Cardiac septum (tissue), 1 donor: ENCODE measurements at regions not wholly inside any gene's neighbourhood (a gene's known extent, or its start where the extent isn't known, plus 50 kb on each side); places are given as distances from the start of the nearest gene placed in this dataset.

Experiments used
- DNase-seq: peaks from one replicate; pipeline ENCODE4 v3.0.0-alpha.2; 2020; ENCODE audit warnings: low spot score
- intact Hi-C: fragments of 100-400 bp; cut with DNase I; formaldehyde crosslinking; loops from one replicate; pipeline ENCODE4 v1.14.0; 2022
- donor health status: DM: no; HTN: no; CAD: no.

DNA sequence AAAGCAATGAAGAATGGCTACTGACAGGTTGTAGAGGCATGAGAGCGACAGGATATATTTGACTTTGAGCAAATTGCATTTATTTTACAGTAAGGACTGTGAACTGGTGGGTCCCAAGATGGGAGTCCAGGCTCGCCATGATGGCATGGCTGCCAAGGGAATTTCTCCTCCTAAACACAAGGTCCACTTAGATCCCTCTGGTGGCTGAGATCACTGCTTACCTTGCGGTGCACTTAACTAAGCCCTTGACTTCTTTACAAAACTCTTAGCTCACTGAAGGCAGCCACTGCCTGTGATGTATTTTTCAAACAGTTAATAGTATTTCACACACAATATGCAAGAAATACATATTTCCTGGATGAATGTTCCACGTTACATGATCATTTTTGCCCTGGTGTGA lies 50.3 kb upstream of the SORBS2 start:
- intact Hi-C loops, result no loop called here
- DNase-seq, result no peak

DNA sequence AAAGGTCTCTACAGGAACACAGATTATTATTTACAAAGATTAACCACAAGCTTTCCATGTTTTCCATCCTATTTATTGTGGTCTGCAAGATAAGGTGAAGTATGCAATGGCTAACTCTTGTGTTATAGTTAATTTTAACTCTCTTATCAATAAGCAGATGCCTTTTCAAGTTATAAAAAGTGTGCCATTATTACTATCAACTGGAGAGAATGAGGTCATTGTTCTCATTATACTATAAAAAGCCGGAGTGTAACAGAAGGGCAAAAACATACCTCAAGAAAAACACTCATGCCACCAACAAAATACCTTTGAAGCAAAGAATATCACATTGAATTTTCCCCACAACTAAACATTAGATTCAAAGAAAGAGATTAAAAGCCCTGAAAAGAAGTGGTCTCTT lies 52.0 kb upstream of the SORBS2 start:
- intact Hi-C loops, result loop anchor here (1.0 kb wide), 1 partner anchor 16 kb away; no protein-coding TSS in a partner anchor
- no peak for DNase-seq

- intact Hi-C loops, result loop anchor here (5.0 kb wide), 1 partner anchor 49 kb away; no protein-coding TSS in a partner anchor
- DNase-seq, result no peak
These were observed 53.9 kb upstream of the SORBS2 start for GRCh38 chr4:185865901-185866328.

- intact Hi-C loops, result loop anchor here (5.0 kb wide), 1 partner anchor 50 kb away; no protein-coding TSS in a partner anchor
- DNase-seq, result no peak
These were observed 55.8 kb upstream of the SORBS2 start for GRCh38 chr4:185867770-185868169.

GRCh38 chr4:185868983-185869382 lies 57.0 kb upstream of the SORBS2 start:
- intact Hi-C loops, result loop anchor here (5.0 kb wide), 1 partner anchor 52 kb away; no protein-coding TSS in a partner anchor
- no peak for DNase-seq

DNA sequence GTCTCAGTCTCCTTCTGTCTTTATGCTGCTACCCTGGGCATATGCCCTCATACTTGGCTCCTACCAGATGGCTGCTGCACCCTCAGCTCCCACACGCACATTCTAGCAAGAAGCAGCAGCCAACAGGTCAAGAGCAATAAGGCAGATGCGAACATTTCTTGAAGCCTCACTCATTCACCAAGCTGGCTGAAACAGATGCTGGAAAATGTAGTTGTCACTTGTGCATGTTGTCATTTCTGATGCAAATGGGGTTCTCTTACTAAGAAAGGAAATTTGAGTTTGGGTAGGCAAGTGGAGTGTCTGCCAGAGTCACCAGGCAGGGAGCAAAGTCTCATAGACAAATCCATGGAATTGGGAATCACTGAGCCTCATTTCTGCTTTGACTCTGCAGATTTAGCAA lies 57.4 kb upstream of the SORBS2 start:
- intact Hi-C loops, result loop anchor here (5.0 kb wide), 1 partner anchor 52 kb away; no protein-coding TSS in a partner anchor
- no peak for DNase-seq

GRCh38 chr4:185870366-185870765 lies 58.4 kb upstream of the SORBS2 start:
- no peak for DNase-seq
- intact Hi-C loops, result no loop called here

DNA sequence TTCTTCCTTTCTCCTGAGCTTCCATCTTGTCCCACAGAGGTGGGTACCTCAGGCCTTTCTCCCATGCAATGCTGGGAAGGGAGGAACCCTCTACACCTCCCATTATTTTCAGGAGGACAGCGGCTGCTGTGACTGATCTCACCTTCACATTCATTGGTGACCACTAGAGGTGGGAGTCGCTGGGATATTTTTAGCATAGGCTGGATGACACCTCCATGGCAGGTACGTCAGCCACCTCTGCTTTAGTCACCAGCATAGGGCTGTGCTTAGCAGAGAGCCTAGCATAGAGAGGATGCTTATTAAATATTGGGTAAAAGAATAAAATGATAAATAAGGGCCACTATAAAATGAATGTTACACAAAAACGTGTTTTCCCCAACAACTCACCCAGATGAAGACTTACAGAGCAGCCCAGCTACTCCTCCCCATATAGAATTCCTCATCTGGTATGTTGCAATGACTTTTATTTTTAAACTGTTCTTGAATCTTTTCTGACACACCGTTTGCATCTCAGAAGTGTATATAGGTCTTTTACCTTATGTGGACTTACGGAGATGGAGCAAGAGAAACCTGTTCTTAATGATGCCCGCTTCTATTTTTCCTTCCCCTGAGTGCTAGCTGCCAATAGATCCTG lies 60.9 kb upstream of the SORBS2 start:
- no peak for DNase-seq
- intact Hi-C loops, result no loop called here

DNA sequence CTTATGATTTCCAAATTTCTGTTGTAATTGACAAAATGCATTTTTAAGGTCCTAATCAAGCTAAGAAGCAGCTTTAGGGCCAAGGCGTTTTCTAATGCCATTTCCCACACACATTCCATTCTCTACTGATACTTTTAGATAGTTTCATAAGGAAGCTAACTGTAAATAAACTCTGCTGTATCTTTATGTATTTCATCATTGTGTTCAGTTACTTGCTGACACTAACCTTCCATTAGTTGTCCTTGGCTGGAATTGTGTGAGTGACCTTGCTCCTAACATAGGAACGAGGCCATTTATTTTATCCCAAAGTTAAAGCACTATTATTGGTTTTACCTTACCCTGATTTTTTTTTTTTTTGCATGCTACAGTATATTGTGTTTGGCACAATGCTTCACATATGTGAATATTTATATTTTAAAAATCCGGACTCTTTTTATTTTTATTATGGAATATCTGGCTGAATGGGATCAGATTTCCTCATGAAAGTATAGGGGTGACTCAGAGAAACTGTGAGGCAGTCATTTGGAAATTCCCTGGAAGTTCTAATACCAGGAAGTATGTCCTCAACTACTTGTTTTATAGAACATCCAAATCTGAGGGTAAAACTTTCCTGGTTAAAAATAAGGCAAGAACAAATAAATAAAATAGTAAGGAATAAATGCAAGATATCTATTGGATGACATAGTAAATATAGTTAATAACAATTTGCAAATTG lies 62.7 kb upstream of the SORBS2 start:
- DNase-seq, result no peak
- intact Hi-C loops, result no loop called here

DNA sequence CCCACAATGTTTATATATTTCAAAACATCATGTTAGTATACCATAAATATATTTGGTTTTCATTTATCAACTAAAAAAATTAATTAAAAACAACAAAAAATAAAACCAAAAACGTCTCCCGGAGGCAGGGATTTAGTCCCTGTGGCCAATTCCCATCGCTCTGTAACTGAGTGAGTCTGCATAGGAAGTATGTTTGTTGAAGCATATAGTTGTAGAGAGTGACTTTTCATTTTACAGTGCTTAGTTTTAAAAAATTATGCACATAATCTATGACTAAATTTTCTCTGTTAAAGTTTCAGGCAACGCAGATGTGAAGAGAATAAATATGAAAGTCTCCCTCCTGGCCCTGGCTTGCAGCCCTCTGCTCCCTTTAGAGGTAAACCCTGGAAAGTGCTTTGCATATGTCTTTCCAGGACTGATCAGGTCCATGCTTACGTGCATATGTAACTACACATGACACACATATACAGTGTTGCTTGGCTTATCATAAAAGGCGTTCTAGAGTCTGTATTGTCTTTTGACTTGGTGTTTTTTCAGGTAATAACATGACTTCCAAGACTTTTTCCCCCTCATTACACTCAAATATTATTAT lies 63.4 kb upstream of the SORBS2 start:
- no peak for DNase-seq
- intact Hi-C loops, result no loop called here

DNA sequence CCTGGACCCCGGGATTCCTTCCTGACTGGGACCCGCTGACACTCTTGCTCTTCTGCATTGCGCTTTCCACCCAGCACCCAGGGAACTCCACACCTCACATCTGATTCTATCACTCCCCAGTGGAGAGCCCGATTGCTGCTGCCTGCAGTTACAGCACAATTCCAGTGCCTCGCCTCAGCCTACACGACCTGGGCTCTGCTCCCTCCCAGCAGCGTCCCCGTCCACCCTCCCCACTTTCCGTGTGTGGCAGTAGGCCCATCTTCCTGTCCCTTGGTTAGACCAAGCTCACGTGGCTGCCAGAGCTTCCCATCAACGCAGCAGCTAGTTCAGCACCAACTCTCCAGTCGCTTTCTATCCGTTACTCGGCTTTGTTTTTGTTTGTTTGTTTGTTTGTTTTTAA lies 66.6 kb upstream of the SORBS2 start:
- intact Hi-C loops, result no loop called here
- DNase-seq, result no peak

- intact Hi-C loops, result no loop called here
- no peak for DNase-seq
These were observed 67.8 kb upstream of the SORBS2 start for GRCh38 chr4:185879666-185880312.

DNA sequence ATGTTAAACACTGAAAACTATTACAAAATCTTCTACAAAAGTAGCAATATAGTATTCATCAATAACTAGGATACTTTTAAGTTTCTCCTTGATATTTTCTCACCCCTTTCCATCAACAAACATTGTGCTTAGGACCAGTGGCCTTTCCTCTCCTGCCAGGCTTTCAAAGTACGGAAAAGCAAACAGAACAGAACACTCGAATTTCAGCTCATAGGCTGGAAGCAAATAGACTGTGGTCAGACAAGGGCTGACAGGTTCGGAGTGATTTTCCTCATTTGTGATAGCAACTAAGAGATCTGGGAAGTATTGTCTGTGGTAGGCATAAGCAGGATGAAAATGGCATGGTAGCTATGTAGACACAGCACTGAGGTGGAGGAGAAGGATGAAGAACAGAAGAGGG lies 68.6 kb upstream of the SORBS2 start:
- intact Hi-C loops, result no loop called here
- no peak for DNase-seq

DNA sequence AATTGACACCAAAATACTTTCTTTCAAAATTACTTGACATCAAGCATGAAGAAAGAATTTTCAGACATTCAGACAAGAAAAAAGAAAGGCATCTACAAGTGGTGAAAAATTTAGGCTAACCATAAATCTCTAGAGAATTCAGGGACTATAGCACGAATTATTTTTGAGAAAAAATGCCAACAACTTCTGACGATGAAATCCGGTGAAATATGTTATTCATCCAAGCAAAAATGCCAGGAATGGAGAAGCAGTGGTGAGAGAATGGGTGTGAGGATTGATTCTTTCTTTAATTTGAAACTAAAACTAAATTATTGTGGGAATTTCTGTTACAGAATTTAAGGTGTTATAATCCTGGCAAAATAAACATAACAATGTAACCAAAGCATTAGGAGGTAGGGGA lies 69.4 kb upstream of the SORBS2 start:
- no peak for DNase-seq
- intact Hi-C loops, result no loop called here

DNA sequence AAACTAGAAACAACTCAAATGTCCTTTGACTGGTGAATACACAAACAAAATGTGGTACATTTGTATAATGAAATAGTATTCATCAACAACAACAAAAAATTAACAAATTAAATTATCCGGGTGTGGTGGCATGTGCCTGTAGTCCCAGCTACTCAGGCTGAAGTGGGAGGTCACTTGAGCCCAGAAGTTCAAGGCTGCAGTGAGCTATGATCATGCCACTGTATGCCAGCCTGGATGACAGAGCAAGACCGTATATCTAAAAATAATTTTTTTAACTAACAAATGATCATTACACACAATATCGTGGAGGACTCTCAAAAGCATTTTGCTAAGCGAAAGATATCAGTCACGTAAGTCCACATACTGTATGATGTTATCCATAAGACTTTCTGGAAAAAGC lies 71.6 kb upstream of the SORBS2 start:
- intact Hi-C loops, result no loop called here
- no peak for DNase-seq

DNA sequence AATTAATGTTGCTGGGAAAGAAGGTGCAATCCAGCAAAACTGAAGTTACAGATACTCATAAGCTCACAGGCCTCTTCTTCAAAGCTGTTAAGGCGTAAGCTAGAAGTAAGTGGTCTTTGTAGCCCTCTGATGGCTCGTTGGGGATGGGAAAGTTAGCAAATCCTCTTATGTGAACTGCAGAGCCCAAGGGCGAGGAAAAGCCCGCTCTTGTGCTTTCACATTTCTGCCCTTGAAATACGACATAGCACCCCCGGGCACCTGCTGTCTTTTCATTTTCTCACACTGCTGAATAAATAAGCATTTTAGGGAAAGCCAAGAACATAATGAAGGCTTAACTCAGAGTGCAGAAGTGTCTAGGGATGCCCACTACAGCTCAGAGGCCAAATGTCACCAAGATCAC lies 73.1 kb upstream of the SORBS2 start:
- DNase-seq, result no peak
- intact Hi-C loops, result no loop called here

- intact Hi-C loops, result no loop called here
- DNase-seq, result no peak
These were observed 73.6 kb upstream of the SORBS2 start for GRCh38 chr4:185885604-185886003.

- intact Hi-C loops, result no loop called here
- DNase-seq, result no peak
These were observed 75.0 kb upstream of the SORBS2 start for GRCh38 chr4:185886832-185887524.

- no peak for DNase-seq
- intact Hi-C loops, result no loop called here
These were observed 76.7 kb upstream of the SORBS2 start for GRCh38 chr4:185888676-185889075.

- intact Hi-C loops, result no loop called here
- no peak for DNase-seq
These were observed 77.6 kb upstream of the SORBS2 start for GRCh38 chr4:185889585-185889984.
